Superior temporal gyrus (tissue), 1 donor: ENCODE measurements at regions not wholly inside any gene's neighbourhood (a gene's known extent, or its start where the extent isn't known, plus 50 kb on each side); places are given as distances from the start of the nearest gene placed in this dataset.
"Not testable (repeated sequence)": the region's sequence is repeated elsewhere in the genome, so short reads cannot be mapped to it uniquely, and the experiment has no call there.

Experiments
- DNase-seq: peaks from one replicate; pipeline ENCODE4 v3.0.0-alpha.2; 2016; ENCODE audit errors: extremely low spot score

DNA sequence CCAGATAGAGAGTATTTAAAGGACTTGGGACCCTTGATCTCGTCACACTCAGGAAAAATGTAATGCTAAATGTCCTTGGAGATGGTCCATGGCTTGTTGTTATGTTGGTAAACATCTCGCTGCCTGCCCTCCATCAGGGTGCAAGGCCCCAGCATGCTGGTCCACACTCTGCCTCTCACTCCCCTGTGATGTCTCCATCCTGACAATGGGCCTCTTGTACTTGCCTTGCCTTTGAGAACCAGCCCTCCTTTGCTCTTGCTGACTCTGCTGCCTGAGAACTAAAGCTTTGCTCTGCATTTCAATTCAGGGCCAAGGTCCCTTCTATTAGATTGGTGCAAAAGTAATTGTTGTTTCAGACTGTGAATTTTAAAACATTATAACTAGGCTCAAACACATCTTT is 131.0 kb upstream of the LMNTD1 start:
- DNase-seq, result peak; percentile 40

- no peak for DNase-seq
Observed at GRCh38 chr12:25686351-25686750, 133.3 kb upstream of the LMNTD1 start.

DNA sequence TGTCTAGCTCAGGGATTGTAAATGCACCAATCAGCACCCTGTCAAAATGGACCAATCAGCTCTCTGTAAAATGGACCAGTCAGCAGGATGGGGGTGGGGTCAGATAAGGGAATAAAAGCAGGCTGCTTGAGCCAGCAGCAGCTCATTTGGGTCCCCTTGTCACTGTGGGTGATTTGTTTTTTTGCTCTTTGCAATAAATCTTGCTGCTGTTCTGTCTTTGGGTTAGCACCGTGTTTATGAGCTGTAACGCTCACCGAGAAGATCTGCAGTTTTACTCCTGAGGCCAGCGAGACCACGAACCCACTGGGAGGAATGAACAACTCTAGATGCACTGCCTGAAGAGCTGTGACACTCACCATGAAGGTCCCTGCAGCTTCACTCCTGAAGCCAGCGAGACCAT is 134.1 kb upstream of the LMNTD1 start:
- DNase-seq, result no peak

DNA sequence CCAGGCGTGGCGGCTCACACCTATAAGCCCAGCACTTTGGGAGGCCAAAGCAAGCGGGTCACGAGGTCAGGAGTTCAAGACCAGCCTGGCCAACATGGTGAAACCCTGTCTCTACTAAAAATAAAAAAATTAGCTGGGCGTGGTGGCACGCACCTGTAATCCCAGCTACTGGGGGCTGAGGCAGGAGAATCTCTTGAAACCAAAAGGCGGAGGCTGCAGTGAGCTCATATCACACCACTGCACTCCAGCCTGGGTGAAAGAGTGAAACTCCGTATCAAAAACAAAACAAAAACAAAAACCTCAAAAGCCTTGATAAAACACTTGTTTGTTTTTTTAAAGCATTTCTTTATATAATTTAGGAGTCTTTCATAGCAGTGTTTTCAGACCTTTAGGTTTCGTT is 135.8 kb upstream of the LMNTD1 start:
- DNase-seq, result not testable (repeated sequence)

DNA sequence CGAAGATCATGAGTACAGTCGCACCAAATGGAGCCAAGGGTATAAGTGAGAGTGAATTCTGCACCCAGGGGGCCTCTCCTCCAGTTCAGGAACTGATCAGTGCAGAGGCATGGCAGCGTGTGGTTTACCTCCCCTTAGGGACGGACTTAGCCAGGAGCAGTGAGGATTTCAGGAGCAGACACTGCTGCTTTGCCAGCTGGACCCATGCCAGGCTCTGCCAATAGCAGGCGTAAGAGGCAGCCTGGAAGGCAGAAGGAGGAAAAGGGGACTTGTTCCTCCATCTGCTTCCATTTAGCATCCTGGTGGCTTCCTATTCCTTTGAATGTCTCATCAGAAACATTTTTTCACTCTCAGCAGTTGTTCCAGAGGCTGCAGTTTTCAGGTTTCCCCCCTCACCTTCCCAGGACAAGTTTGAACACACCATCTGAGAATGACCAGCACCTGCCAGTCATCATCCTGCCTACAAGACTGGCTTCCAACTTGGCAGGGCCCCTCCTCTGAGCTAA is 137.0 kb upstream of the LMNTD1 start:
- no peak for DNase-seq

DNA sequence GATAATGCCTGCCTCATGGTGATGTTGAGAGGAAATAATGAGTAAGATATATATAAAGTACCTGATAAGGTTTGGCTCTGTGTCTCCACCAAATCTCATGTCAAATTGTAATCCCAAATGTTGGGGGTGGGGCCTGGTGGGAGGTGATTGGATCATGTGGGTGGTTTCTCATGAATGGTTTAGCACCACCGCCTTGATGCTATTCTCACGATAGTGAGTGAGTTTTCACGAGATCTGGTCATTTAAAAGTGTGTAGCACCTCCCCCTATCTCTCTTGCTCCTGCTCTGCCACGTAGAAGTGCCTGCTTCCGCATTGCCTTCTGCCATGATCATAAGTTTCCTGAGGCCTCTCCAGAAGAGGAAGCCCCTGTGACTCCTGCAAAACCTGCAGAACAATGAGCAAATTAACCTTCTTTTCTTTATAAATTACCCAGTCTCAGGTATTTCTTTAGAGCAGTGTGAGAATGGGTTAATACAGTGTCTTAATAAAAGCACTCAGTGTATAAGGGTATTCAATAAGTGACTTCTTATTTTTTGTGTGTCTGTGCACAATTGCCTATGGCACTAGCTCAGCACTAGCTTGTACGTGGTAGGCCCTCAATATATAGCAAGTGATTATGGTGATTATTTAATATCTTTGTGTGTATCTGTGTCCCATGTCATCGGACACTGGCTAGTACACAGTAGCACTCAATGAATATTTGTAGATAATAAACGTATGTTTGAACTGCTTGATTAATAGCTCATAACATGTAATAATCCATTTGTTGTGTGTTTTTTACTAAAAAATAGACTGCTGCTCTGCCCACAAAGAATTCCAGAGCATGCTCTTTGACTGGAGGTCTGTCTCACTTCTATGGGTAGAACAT is 138.1 kb upstream of the LMNTD1 start:
- no peak for DNase-seq

DNA sequence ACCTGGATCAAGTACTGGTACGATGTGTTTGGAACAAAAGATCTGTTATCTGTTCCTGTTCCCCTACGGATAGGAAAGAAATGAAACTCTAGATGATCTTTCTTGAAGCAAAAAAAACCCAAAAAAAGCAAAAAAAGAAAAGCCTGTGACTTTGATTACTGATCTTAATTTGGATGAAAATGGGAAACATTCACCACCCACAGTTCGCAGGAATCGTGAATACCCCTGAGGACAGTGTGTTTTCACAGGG is 138.7 kb upstream of the LMNTD1 start:
- DNase-seq, result no peak

DNA sequence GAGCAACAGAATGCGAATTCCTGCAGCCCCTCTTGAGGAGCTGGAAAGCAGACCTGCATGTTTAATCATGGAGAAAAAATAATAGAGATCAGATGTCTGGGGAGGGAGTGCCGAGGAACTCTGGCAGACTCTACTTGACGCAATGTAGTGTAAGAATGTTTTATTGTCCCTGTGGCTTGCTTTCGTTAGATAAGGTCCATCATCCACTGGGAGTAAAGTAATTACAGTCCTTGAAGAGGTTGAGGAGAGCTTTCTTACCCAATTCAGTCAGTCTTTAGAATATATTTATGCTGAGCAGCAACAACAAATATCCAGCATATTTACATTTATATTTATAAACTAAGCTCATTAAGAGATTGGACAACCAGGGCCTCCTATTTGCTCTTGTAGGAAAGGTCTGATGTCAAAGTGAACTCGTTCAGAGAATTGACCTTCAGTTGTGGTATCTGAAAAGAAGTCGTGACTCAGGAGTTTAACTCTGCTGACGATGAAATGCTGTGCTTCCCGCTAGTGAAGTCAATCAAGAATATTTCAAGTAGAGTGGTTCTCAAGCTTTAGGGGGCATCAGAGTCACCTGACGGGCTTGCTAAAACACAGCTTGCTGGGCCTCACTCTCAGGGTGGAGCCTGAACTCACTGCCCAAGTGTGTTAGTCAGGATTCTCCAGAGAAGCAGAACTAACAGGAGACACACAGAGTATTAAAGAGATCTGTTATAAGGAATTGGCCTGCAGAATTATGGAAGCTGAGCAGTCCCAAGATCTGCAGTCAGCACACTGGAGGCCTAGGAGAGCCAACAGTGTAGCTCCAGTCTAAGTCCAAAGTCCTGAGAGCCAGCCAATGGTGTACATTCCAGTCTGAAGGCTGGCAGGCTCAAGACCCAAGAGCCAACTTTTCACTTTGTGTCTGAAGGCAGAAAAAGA is 139.3 kb upstream of the LMNTD1 start:
- DNase-seq, result no peak

- no peak for DNase-seq
Observed at GRCh38 chr12:25694072-25694471, 141.0 kb upstream of the LMNTD1 start.

- DNase-seq, result no peak
Observed at GRCh38 chr12:25695574-25695973, 142.5 kb upstream of the LMNTD1 start.

GRCh38 chr12:25698772-25699171 is 145.7 kb upstream of the LMNTD1 start:
- DNase-seq, result no peak

GRCh38 chr12:25699454-25699853 is 146.4 kb upstream of the LMNTD1 start:
- DNase-seq, result no peak

DNA sequence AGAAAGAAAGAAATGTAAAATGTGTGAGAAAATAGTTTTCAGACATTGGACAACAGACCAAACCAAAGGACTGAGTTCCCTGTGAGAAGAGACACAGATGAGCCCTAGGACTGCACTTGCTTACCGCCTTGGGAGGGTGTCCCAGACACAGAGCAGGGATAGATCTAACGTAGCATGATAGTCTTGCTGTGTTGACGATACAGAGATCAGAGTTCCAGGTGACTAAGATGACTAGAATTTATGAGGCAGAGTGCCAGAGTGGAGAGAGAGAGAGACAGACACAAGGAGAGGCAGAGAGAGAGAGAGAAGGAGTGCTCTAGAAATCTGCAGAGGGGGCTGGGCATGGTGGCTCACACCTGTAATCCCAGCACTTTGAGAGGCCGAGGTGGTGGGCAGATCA is 148.2 kb upstream of the LMNTD1 start:
- DNase-seq, result no peak

GRCh38 chr12:25702553-25702952 is 149.5 kb upstream of the LMNTD1 start:
- DNase-seq, result no peak

GRCh38 chr12:25705261-25705660 is 152.2 kb upstream of the LMNTD1 start:
- no peak for DNase-seq

GRCh38 chr12:25706646-25707045 is 153.6 kb upstream of the LMNTD1 start:
- DNase-seq, result not testable (repeated sequence)

- no peak for DNase-seq
Observed at GRCh38 chr12:25707056-25707455, 154.0 kb upstream of the LMNTD1 start.

DNA sequence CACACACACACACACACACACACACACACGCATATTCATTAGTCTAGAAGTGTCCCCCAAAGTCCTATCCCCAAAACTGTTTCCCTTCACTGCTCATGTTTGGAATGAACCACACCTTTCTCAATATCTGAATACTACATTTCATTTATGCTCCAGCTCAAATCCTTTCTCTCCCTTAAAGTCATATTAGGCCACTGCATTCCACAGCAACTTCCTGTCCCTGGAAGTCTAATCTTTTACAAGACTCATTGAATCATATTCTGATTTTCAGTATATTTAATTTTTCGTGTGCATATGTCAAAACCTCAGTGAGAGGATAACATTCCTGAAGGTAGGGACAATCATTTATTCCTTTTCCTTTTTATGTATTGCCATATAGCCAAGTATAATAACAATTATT is 155.6 kb upstream of the LMNTD1 start:
- no peak for DNase-seq

GRCh38 chr12:25710128-25710527 is 157.0 kb upstream of the LMNTD1 start:
- DNase-seq, result no peak

- not testable (repeated sequence) for DNase-seq
Observed at GRCh38 chr12:25710938-25711605, 158.0 kb upstream of the LMNTD1 start.

GRCh38 chr12:25712169-25712568 is 159.1 kb upstream of the LMNTD1 start:
- no peak for DNase-seq

GRCh38 chr12:25713264-25713663 is 160.2 kb upstream of the LMNTD1 start:
- DNase-seq, result no peak
